HUES64 (cell line): ENCODE measurements at regions not wholly inside any gene's neighbourhood (a gene's known extent, or its start where the extent isn't known, plus 50 kb on each side); places are given as distances from the start of the nearest gene placed in this dataset.
"Not testable (repeated sequence)": the region's sequence is repeated elsewhere in the genome, so short reads cannot be mapped to it uniquely, and the experiment has no call there.

Source experiments
- H3K27ac ChIP-seq: 2 replicates; pipeline ENCODE4 v1.7.0; 2013; ENCODE audit warnings: low read depth, low read length, inconsistent platforms
- H3K27me3 ChIP-seq: 2 replicates; pipeline ENCODE4 v1.6.1; 2013; ENCODE audit warnings: mild to moderate bottlenecking, low read length; ENCODE audit not compliant: insufficient read depth
- H3K36me3 ChIP-seq: 2 replicates; pipeline ENCODE4 v1.6.1; 2013; ENCODE audit warnings: mild to moderate bottlenecking, low read length; ENCODE audit not compliant: insufficient read depth
- H3K4me1 ChIP-seq: 2 replicates; pipeline ENCODE4 v1.6.1; 2013; ENCODE audit warnings: mild to moderate bottlenecking, low read length, moderate library complexity; ENCODE audit not compliant: insufficient read depth
- H3K4me3 ChIP-seq: 2 replicates; pipeline ENCODE4 v1.5.1; 2013; ENCODE audit warnings: mild to moderate bottlenecking, low read length, moderate library complexity
- H3K9ac ChIP-seq: 2 replicates; pipeline ENCODE4 v1.6.1; 2013; ENCODE audit warnings: mild to moderate bottlenecking, low read depth, low read length
- H3K9me3 ChIP-seq: 2 replicates; pipeline ENCODE4 v1.6.1; 2013; ENCODE audit warnings: low read depth, low read length; ENCODE audit not compliant: insufficient read depth
- WGBS: fragments of 150-250, 120-280 bp; methylation state at CpG from one replicate; pipeline ENCODE4 v1.1.7; 2013; ENCODE audit warnings: missing lambda C conversion rate; 5-methylcytosine and 5-hydroxymethylcytosine counted together

DNA sequence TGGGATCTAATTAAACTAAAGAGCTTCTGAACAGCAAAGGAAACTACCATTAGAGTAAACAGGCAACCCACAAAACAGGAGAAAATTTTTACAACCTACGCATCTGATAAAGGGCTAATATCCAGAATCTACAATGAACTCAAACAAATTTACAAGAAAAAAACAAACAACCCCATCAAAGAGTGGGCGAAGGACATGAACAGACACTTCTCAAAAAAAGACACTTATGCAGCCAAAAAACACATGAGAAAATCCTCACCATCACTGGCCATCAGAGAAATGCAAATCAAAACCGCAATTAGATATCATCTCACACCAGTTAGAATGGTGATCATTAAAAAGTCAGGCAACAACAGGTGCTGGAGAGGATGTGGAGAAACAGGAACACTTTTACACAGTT is 170.9 kb downstream of the JRKL start:
- H3K4me1 ChIP-seq, H3K27ac ChIP-seq, H3K4me3 ChIP-seq, H3K36me3 ChIP-seq, H3K9ac ChIP-seq, H3K9me3 ChIP-seq, H3K27me3 ChIP-seq: not testable (repeated sequence)
- WGBS, result 97% methylated on average over 3 of the region's 3 CpGs

DNA sequence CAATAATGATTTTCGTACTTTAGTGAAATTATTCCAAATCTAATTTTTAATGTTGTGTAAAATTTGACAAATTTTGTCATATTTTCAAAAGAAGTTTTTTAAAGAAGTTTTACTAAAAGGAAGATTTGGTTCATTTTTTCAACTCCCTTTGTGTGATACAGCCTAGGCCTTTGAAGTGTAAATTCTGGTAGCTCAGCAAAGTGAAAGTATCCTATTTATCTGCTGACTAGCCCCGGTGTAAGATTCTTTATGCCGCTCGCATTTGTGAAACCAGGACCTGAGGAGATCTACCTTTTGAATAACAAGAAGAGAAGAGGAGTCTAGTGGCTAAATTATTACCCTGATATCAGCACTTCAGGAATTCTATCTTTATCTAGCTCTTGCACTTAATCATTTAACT is 177.4 kb downstream of the JRKL start:
- WGBS, result 0% methylated on average over 3 of the region's 4 CpGs
- H3K4me1 ChIP-seq, result peaks cover 16% of the 10 kb centered on the region
- H3K36me3 ChIP-seq, result no peaks in the 10 kb centered on the region
- no peaks in the 10 kb centered on the region for H3K27me3 ChIP-seq
- no peak overlapping the region for H3K9ac ChIP-seq
- no peak overlapping the region for H3K4me3 ChIP-seq
- H3K27ac ChIP-seq, result peak overlapping the region; percentile 65; the same call in 1 of the 2 replicates
- no peaks in the 10 kb centered on the region for H3K9me3 ChIP-seq

DNA sequence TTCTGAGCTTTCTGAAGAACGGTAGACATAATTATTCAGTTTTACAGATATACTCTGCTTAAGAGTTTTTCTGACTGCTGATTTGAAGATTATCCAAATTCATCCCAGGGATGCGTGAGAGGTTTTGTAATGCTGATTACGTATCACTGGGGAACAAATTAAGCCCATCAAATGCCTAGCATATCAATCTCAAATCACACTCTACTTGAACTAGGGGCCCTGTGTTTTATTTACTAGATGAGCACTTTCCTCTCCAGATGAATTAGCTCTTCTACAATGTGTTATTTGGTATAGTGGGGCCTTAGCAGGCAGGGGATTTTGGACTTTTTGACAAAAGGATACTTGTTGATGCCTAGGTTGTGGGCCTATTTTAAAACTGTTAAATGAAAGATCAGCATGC is 177.9 kb downstream of the JRKL start:
- H3K36me3 ChIP-seq, result no peaks in the 10 kb centered on the region
- H3K27me3 ChIP-seq, result no peaks in the 10 kb centered on the region
- H3K4me3 ChIP-seq, result no peak overlapping the region
- 0 out of 2 replicates have a peak, but pooled peaks cover under 1% of the 10 kb centered on the region for H3K9me3 ChIP-seq
- H3K27ac ChIP-seq, result peak overlapping the region; percentile 65; the same call in 1 of the 2 replicates
- H3K9ac ChIP-seq, result no peak overlapping the region
- 44% methylated on average over 3 of the region's 3 CpGs for WGBS
- peaks cover 16% of the 10 kb centered on the region for H3K4me1 ChIP-seq

DNA sequence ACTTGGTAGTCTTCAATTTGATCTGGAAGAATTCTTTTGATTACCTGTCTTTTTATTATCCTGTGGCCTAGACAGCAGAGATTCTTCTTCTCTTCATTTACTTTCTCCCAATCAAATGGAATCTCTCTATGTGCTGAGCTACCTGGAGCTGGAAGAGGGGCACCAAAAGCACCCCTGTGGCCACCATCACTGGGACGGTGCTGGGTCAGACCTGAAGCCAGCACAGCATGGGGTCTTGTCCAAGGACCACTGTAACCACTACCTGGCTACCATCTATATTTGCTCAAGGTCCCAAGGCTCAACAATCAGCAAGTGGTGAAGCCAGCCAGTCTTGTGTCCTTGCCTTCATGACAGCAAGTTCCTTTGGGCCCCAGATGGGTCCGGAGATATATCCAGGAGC is 186.6 kb downstream of the JRKL start:
- H3K36me3 ChIP-seq, result no peaks in the 10 kb centered on the region
- H3K9ac ChIP-seq, result no peak overlapping the region
- no peak overlapping the region for H3K27ac ChIP-seq
- H3K4me1 ChIP-seq, result peaks cover 8% of the 10 kb centered on the region; the same call in 1 of the 2 replicates
- 0 out of 2 replicates have a peak, but pooled peaks cover 7% of the 10 kb centered on the region for H3K9me3 ChIP-seq
- WGBS, result 91% methylated on average over 2 of the region's 2 CpGs
- H3K27me3 ChIP-seq, result no peaks in the 10 kb centered on the region
- no peak overlapping the region for H3K4me3 ChIP-seq

DNA sequence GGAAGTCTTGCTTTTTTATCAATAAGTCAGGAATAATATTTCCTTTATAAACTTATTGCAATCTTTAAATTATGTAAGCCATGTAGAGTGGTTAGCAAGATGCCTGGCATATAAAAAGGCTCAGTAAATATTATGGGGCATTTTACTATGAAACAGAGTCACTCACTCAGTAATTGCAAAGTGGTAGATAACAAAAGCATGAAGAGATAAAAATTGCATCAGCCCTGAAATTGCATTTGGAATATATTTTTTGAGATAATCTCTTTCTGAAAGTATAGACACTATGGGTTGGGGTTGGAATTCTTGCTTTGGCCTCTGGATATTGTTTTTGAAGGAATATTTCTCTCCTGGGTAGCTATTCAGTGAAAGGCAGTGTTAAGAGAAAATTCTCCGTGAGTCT is 188.6 kb downstream of the JRKL start:
- Histone ChIP-seq H3K36me3 (no peaks in the 10 kb centered on the region), H3K27ac (no peak overlapping the region), H3K4me3 (no peak overlapping the region), H3K9ac (no peak overlapping the region), H3K9me3 (no peaks in the 10 kb centered on the region), H3K27me3 (no peaks in the 10 kb centered on the region), H3K4me1 (peaks cover 8% of the 10 kb centered on the region; the same call in 1 of the 2 replicates)
- WGBS, result 92% methylated on average over 1 of the region's 1 CpG

DNA sequence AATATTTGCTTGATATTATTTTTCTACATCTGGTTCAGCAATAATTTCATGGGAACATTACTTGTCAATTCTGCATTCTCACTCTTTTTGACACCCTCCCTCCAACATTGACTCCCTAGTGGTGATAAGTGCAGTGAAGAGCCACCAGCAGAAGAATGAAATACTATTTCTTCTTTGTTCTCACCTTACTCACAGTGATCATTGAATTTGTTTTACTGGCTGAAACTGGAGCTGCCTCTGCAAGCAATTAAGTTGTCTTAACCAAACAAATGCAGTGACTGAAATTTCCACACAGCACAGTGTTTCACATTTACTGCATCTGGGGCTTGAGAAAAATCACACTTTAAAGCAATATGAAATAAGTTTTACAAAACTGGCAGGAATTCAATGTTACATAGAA is 189.8 kb downstream of the JRKL start:
- Histone ChIP-seq H3K27ac (no peak overlapping the region), H3K4me3 (no peak overlapping the region), H3K36me3 (no peaks in the 10 kb centered on the region), H3K9ac (no peak overlapping the region), H3K27me3 (no peaks in the 10 kb centered on the region), H3K9me3 (no peaks in the 10 kb centered on the region), H3K4me1 (peaks cover 8% of the 10 kb centered on the region; the same call in 1 of the 2 replicates)

DNA sequence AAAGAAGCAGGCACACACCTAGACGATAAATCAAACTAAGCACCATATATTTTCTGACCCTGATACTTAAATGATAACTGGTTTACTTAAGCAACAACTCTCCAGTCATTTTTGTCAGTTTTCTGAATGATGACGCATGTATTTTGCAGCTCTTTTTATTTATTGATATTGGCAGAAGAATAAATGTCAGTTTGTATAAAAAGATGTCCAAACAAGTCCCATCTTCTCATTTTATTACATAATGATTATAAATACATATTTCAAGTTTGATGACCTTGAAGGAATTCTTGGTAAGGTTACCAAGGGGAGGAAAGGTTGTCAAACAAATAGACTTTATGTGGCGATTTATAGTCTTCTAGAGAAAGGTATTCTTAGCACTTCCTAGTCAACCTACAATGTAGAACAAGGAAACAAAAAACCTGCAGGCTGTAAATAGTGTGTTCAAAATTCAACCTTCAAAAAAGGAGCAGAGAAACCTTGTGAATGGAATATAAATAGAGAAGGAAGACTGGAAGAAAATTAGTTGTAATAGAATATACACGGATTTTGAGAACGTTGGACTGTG is 190.7 kb downstream of the JRKL start:
- Histone ChIP-seq H3K4me1 (peaks cover 11% of the 10 kb centered on the region; the same call in 1 of the 2 replicates), H3K4me3 (no peak overlapping the region), H3K27me3 (no peaks in the 10 kb centered on the region), H3K9me3 (no peaks in the 10 kb centered on the region), H3K9ac (no peak overlapping the region), H3K27ac (no peak overlapping the region), H3K36me3 (no peaks in the 10 kb centered on the region)
- 93% methylated on average over 4 of the region's 5 CpGs for WGBS

DNA sequence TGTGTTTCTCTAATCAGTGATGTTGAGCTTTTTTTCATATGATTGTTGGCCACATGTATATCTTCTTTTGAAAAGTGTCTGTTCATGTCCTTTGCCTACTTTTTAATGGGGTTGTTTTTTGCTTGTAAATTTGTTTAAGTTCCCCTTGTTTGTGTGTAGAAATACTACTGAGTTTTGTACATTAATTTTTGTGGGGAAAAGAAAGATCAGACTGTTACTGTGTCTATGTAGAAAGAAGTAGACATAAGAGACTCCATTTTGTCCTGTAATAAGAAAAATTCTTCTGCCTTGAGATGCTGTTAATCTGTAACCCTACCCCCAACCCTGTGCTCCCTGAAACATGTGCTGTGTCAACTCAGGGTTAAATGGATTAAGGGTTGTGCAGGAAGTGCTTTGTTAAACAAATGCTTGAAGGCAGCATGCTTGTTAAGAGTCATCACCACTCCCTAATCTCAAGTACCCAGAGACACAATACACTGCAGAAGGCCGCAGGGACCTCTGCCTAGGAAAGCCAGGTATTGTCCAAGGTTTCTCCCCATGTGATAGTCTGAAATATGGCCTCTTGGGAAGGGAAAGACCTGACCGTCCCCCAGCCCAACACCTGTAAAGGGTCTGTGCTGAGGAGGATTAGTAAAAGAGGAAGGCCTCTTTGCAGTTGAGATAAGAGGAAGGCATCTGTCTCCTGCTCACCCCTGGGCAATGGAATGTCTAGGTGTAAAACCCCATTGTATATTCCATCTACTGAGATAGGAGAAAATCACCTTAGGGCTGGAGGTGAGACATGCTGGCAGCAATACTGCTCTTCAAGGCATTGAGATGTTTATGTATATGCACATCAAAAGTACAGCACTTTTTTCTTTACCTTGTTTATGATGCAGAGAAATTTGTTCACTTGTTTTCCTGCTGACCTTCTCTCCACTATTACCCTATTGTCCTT is 196.4 kb downstream of the JRKL start:
- not testable (repeated sequence) for H3K4me3 ChIP-seq, H3K36me3 ChIP-seq, H3K9ac ChIP-seq, H3K27me3 ChIP-seq, H3K9me3 ChIP-seq
- Histone ChIP-seq H3K4me1 (peaks cover 20% of the 10 kb centered on the region), H3K27ac (peak overlapping the region; percentile 75)
- WGBS, result no CpG with 5 or more reads among the region's 2 CpGs

DNA sequence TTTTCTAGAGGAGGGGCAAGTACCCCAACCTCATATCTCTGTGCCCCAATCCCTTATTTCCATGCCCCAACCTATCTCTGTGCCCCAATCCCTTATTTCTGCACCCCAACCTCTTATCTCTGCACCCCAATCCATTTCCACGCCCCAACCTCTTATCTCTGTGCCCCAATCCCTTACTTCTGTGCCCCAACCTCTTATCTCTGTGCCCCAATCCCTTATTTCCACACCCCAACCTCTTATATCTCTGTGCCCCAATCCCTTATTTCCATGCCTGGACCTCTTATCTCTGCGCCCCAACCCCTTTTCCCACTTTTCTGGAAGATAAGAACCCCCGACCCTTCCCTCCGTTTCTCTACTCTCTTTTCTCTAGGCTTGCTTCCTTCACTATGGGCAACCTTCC is 199.0 kb downstream of the JRKL start:
- H3K4me3 ChIP-seq, H3K36me3 ChIP-seq, H3K9ac ChIP-seq, H3K27me3 ChIP-seq, H3K27ac ChIP-seq, H3K9me3 ChIP-seq: not testable (repeated sequence)
- peaks cover 23% of the 10 kb centered on the region for H3K4me1 ChIP-seq
- 96% methylated on average over 4 of the region's 4 CpGs for WGBS

DNA sequence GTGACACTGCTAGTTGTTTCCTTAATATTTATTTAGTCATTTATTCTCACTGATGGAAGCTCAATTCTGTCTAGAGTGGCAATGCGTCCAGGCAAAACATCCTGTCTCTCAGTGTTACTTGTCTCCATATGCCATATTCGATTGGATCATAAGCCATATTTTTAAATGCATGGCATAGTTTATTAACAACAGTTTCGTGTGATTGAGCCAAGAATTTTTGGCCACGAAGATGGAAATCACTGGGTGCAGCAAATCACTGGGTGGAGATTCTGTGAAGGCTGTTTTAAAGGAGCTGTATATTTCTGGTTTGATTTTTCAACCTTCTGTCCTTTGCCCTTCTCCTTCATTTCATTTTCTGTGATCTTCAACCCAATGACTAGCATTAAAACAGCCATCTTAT is 205.2 kb downstream of the JRKL start:
- Histone ChIP-seq H3K9ac (no peak overlapping the region), H3K4me1 (peaks cover 13% of the 10 kb centered on the region), H3K36me3 (no peaks in the 10 kb centered on the region), H3K27me3 (no peaks in the 10 kb centered on the region), H3K4me3 (no peak overlapping the region), H3K27ac (no peak overlapping the region), H3K9me3 (no peaks in the 10 kb centered on the region)
- WGBS, result 91% methylated on average over 4 of the region's 4 CpGs

DNA sequence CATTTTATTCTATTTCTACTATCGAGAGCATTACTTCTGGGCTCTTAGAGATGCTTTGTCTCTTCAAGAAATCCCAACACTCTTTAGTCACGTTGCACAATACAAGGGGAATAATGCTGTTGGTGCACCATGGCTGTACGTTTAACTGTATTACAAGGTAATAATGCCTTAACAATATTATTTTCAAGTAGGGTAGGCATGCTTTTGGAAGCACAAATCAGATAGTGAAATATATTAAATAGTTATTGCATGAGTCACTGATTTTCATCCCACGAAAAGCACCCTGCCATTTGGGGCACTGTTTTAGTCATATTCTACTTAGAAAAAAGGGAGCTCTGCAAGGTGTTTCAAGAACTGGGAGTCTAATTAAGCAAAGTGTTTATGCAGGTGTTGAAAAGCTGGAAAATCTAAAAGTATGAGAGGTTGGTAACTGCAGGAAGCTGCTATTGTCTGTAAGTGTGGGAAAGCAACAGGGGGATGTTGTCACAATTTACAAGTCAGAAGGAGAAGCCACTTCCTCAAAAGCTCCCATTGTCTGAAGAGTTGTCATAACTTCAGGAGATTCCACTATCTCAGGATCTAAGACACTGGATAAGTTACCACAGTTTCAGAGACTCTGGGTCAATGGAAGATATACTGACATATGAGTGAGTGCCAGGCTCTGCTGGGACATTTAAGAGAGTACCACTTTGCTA is 218.2 kb downstream of the JRKL start:
- Histone ChIP-seq H3K4me1 (peaks cover 40% of the 10 kb centered on the region), H3K27me3 (peaks cover 31% of the 10 kb centered on the region), H3K9me3 (no peaks in the 10 kb centered on the region; the same call in 1 of the 2 replicates), H3K9ac (no peak overlapping the region), H3K36me3 (no peaks in the 10 kb centered on the region), H3K27ac (no peak overlapping the region; the same call in 1 of the 2 replicates), H3K4me3 (no peak overlapping the region)
- 65% methylated on average over 3 of the region's 4 CpGs for WGBS
